ENCODE measurements at regions not wholly inside any gene's neighbourhood (a gene's known extent, or its start where the extent isn't known, plus 50 kb on each side); places are given as distances from the start of the nearest gene placed in this dataset.
"Not testable (repeated sequence)": the region's sequence is repeated elsewhere in the genome, so short reads cannot be mapped to it uniquely, and the experiment has no call there.

- TF ChIP-seq POLR2A, POLR2AphosphoS5 (IDR thresholded peaks at IDR 0.05; ENCODE audit: low read depth, low read length): not testable (repeated sequence)
Observed at GRCh38 chr16:88276123-88276588, 106.6 kb upstream of the ZNF469 start.
